Endothelial cell (in vitro differentiated cells): ENCODE measurements at regions not wholly inside any gene's neighbourhood (a gene's known extent, or its start where the extent isn't known, plus 50 kb on each side); places are given as distances from the start of the nearest gene placed in this dataset.

Experiments
- DNase-seq: peaks from one replicate; pipeline ENCODE4 v3.0.0; 2021; ENCODE audit warnings: low spot score
- H3K27ac Mint-ChIP-seq: one replicate; pipeline ENCODE4 v1.8.0; 2021; ENCODE audit warnings: mixed read lengths, inconsistent platforms; ENCODE audit not compliant: unreplicated experiment
- H3K27me3 Mint-ChIP-seq: one replicate; pipeline ENCODE4 v1.8.0; 2021; ENCODE audit warnings: mild to moderate bottlenecking, moderate library complexity, mixed read lengths, inconsistent platforms; ENCODE audit not compliant: unreplicated experiment
- H3K36me3 Mint-ChIP-seq: one replicate; pipeline ENCODE4 v1.8.0; 2021; ENCODE audit warnings: mild to moderate bottlenecking, low read depth, mixed read lengths, inconsistent platforms; ENCODE audit not compliant: unreplicated experiment
- H3K4me1 Mint-ChIP-seq: one replicate; pipeline ENCODE4 v1.8.0; 2021; ENCODE audit warnings: mild to moderate bottlenecking, mixed read lengths, inconsistent platforms; ENCODE audit not compliant: unreplicated experiment
- H3K4me3 Mint-ChIP-seq: one replicate; pipeline ENCODE4 v1.8.0; 2021; ENCODE audit warnings: mild to moderate bottlenecking, mixed read lengths, inconsistent platforms; ENCODE audit not compliant: unreplicated experiment
- H3K9me3 Mint-ChIP-seq: one replicate; pipeline ENCODE4 v1.8.0; 2021; ENCODE audit warnings: mixed read lengths, inconsistent platforms; ENCODE audit not compliant: unreplicated experiment
- CTCF ChIP-seq: fragments of 200-600 bp; sonication (generic); IDR thresholded peaks from one replicate; pipeline ENCODE4 v1.5.0; 2021; ENCODE audit warnings: antibody characterized with exemption; ENCODE audit not compliant: unreplicated experiment

DNA sequence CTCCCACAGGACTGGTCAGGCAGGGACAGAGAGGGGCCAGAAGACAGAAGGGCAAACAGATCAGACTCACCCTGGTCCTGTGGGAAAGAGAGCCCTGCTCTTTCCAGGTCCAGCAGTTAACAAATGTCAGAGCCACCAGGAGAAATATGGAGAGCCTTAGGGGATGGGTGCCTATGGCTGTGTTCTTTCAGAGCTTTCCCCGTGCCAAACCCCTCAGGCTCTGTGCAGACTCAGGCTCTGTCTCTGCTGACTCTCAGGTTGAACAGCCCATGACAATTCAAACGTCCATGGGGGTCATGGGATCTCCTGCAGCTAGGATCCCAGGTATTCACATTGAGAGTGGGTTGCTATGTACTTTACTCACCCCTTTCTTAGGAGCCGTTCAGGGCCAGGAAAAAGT, 120.8 kb upstream of the ERBB4 start:
- no peaks in the 10 kb centered on the region for H3K9me3 Mint-ChIP-seq
- H3K27ac Mint-ChIP-seq, result no peak overlapping the region
- H3K4me3 Mint-ChIP-seq, result no peak overlapping the region
- no peaks in the 10 kb centered on the region for H3K4me1 Mint-ChIP-seq
- peaks cover 2% of the 10 kb centered on the region for H3K27me3 Mint-ChIP-seq
- TF ChIP-seq CTCF, result no peak
- H3K36me3 Mint-ChIP-seq, result no peaks in the 10 kb centered on the region
- no peak for DNase-seq

- H3K4me1 Mint-ChIP-seq, result no peaks in the 10 kb centered on the region
- no peak for DNase-seq
- no peaks in the 10 kb centered on the region for H3K27me3 Mint-ChIP-seq
- H3K4me3 Mint-ChIP-seq, result no peak overlapping the region
- TF ChIP-seq CTCF, result no peak
- H3K27ac Mint-ChIP-seq, result no peak overlapping the region
- no peaks in the 10 kb centered on the region for H3K36me3 Mint-ChIP-seq
- H3K9me3 Mint-ChIP-seq, result no peaks in the 10 kb centered on the region
These were observed 111.0 kb upstream of the ERBB4 start for GRCh38 chr2:212649646-212650045.

DNA sequence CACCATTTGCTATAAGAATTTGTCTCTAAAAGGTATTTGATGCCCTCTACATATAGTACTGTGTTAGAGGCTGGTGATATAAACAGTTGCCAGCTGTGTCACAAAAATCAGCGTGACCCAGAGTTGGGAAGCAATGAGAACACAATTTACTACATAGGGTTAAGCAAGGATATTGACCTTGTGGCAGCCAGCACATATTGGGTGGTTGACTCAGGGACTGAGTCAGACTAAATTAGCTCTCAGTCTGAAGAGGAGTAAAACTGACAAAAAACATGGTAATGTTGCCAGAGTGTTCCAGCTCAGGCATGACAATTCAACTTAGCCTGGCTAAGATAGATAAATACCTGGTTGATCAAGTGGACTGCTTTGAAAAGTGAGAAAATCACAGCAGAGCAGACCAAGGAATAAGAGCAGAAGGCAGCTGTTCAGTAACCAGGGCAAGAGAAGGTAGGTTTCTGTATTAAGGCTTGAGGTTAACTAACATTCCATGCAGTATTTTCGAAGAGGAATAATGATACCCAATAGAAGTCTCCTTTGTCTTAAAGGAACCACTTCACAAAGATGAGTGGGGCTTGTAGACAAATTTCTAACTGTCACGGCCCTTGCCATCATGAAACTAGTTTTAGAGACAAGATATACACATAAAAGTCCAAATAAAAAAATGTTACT, 108.2 kb upstream of the ERBB4 start:
- Mint-ChIP-seq H3K36me3 (no peaks in the 10 kb centered on the region), H3K27ac (no peak overlapping the region)

DNA sequence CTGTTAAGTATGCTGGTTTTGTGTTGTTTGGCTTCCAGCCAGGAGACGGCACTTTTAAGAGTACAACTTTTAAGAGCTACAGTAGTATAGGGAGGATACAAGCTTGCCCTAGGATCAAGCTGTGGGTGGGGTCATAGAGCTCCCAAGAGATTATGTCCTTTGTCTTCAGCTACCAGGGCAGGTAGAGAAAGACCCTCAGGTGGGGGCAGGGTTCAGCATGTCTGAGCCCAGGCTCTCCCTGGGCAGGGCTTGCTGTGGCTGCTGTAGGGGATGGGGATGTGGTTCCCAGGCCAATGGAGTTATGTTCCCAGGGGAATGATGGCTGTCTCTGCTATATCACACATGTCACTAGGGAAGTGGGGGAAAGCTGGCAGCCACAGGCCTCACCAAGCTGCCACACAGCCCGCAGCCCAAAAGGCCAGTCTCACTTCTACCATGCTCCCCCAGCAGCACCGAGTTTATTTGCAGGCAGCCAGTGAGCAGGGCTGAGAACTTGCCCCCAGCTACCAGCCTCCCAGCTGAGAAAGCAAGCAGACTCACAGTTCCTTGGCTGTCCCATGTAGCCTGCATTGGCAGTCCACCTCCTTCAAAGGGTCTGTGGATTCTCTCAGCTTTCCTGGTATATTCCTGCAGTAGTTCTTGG, 105.7 kb upstream of the ERBB4 start:
- Mint-ChIP-seq H3K4me1 (no peaks in the 10 kb centered on the region), H3K36me3 (no peaks in the 10 kb centered on the region), H3K4me3 (no peak overlapping the region), H3K9me3 (no peaks in the 10 kb centered on the region), H3K27ac (no peak overlapping the region), H3K27me3 (no peaks in the 10 kb centered on the region)
- no peak for TF ChIP-seq CTCF
- no peak for DNase-seq

More for the DNA sequence above, 108.2 kb upstream of the ERBB4 start:
- DNase-seq, result no peak
- no peaks in the 10 kb centered on the region for H3K9me3 Mint-ChIP-seq
- H3K4me3 Mint-ChIP-seq, result no peak overlapping the region
- H3K27me3 Mint-ChIP-seq, result no peaks in the 10 kb centered on the region
- TF ChIP-seq CTCF, result no peak
- no peaks in the 10 kb centered on the region for H3K4me1 Mint-ChIP-seq

DNA sequence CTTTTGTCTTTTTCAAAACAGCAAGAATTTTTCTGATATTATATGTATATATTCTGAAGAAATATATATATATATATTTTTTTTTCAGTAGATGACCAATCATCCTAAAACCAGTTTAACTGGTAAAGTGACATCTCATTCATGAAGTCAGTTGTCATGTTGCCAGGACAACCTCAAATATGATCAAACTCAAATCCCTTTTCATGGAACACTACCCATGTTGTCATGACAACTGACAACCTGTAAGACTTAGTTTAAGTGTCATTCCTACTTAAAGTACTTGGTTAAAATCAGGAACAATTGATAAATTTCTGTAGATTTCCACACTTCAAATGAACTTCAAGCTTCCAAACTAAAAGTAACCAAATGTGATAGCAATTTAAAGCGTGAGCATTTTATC, 101.8 kb upstream of the ERBB4 start:
- Mint-ChIP-seq H3K4me3 (no peak overlapping the region), H3K27ac (no peak overlapping the region)
- DNase-seq, result no peak

More for the DNA sequence above, 101.8 kb upstream of the ERBB4 start:
- Mint-ChIP-seq H3K27me3 (no peaks in the 10 kb centered on the region), H3K9me3 (no peaks in the 10 kb centered on the region), H3K4me1 (no peaks in the 10 kb centered on the region), H3K36me3 (no peaks in the 10 kb centered on the region)
- TF ChIP-seq CTCF, result no peak
